ENCODE measurements at regions not wholly inside any gene's neighbourhood (a gene's known extent, or its start where the extent isn't known, plus 50 kb on each side); places are given as distances from the start of the nearest gene placed in this dataset.
"Not testable (repeated sequence)": the region's sequence is repeated elsewhere in the genome, so short reads cannot be mapped to it uniquely, and the experiment has no call there.

DNA sequence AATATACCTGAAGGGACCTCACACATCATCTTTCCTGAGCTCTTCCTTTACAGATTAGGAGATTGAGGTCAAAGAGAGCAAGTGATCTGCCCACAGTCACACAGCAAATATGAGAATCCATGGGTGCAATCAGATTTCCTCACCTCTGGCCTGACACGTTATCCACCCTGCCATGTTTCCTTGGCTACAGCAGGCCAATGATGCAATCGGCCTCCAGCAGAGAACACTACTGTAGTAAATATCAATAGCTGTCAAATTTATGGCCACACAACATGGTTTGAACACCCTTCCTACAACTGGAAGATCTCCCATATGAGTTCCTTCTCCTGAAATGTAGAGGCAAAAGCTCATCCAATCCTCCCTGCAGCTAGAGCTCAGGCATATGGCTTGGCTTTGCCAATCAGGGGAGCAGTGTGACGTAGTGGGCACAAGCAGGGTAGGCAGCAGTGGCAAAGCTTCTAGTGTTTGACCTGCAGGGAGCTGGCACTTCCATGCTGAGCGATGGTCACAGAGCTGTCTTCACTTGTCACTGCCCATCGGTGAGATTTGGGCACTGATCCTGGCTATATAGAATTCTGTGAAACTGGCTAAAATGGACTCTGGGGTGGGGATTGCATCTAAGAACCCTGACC lies 271.3 kb downstream of the TJP1 start:
- no peak for DNase-seq

DNA sequence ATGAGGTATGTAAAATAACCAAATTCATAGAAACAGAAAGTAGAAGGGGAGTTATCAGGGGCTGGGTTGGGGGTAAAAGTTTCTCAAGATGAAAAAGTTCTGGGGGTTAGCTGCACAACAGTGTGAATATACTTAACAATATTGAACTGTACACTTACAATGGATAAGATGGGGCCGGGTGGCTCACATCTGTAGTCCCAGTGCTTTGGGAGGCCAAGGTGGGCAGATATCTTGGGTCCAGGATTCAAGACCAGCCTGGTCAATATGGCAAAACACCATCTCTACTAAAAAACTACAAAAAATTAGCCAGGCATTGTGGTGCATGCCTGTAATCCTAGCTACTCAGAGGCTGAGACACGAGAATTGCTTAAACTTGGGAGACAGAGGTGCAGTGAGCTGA lies 274.3 kb downstream of the TJP1 start:
- no peak for DNase-seq

DNA sequence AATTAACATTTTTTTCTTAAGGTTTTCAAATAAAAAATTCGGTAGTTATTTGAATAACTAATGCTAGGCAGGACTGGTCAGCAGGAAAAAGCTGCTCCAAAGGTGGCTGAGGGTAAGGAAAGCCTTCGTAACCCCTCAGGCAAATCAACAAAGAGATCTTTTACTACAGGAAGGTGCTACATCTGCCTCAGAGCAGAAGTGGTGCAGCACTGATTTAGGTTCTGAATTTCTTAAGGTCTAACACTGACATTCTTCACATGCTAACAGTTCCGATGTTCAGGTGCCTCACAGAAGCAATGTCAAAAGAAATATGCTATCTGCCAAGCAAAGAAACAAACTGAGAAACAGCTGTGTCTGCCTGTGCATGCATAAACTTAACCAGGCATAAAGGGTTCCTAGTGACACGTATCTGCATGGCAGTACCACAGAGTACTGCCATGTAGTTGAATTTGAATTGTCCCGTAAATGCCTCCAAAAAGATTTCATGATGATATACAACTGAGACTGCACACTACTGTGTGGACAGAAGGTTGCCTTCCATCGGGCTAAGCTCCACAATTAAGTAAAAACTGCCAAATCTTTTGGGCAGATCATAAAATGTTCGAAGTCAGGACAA lies 275.0 kb upstream of the NSMCE3 start:
- DNase-seq: no peak

DNA sequence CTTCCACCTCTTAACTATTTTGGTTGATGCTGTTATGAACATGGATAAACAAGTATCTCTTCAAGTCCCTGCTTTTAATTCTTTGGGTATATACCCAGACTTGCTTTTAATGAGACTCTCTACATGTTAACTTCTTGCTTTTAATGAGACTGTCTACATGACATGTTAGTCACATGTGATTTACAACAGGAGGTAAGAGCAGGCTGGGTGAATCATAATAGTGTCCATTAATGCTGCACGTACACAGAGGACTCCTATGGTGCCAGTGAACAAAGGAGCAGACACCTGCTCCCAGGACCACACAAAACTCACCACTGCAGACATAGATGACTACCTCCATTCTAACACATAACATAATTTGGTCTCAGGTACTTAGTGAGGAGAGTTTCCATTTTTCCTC lies 273.4 kb upstream of the NSMCE3 start:
- DNase-seq: no peak

DNA sequence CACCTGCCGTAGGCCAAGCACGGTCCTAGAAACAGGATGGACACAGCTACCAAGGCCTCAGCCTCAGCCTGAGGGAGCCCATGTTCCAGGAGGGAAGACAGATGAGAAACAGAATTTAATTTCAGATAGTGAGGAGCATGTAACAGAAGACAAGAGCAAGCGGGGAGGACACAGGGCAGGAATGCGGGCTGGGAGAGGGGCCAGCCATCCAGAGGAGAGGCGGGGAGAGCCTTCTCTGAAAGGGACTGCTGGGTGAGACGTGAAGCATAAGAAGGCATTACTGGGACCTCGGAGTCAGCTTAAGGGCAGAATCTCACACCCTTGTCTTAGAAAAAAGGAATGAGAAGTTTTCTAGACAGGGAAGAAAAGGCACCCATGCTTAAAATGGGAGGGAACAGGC lies 271.7 kb upstream of the NSMCE3 start:
- no peak for DNase-seq

DNA sequence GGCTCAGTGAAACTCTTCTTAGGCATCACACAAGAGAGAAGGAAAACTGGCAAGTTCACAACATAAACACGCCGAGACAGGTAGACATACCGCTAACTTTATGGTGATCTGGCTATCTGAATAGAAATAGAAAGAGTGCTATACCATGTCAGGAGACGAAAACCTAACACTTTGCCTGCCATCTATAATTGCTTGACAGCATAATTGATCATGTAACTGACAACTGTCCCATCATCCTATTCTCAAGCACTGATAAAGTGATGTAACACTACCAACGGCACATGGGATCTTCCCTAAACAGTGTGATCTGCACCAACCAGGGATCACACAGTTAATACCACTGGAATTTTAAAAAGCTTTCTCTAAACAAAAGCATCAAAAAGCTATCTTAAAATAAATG lies 270.9 kb upstream of the NSMCE3 start:
- DNase-seq: no peak

DNA sequence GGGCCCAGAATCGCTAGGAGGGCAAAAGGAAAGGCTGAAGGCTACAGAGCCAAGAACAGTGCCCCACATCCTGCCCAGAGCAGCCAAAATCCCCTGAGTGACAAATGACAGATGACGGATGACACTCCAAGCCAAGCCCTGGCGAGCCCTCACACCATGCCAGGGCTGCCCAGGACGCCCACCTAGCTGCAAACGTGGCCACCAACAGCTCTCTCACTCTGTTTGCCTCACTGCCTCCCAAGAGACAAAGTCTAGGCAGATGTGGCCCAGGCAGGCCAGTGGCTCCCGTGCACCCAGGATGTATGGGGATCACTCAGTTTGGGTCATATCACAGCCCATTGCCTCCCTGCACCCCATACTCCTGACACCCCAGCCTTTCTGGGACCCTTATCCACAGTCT lies 270.1 kb upstream of the NSMCE3 start:
- DNase-seq: no peak

DNA sequence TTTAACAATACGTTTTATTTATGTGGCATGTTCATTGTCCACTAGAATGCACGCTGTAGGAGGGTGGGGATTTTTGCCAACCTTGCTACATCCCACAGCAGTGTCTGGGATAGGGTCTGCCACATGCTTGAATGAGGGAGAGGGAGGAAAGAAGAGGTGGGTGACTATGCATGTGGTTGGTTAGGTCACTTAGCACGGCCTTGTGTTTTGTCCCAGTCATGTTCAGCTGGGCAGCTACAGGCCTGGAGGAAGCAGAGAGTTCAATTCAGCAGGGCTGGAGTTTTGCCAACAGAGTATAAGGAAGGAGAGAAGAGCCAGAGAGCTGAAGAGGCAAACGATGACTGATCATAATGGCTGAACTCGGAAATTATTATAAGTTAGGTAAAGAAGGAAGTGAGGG lies 268.4 kb upstream of the NSMCE3 start:
- no peak for DNase-seq

DNA sequence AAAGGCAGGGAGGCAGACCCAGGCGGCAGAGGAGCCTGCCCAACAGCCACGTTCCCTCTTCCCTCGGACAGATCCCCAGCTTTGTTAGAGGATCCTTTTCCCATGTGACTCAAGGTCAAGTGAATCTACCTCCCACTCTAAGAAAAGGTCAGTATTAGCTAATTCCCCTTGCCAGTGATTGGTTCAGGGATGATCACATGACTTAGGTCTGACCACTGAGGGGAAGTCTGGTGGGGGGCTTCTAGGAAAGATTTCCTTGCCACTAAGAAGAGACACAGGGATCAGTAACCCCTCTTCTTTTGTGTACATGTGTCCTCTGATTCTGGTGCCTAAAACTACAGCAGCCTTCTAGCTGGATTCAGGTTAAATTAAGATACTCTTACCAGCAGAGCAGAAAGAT lies 266.3 kb upstream of the NSMCE3 start:
- no peak for DNase-seq

DNA sequence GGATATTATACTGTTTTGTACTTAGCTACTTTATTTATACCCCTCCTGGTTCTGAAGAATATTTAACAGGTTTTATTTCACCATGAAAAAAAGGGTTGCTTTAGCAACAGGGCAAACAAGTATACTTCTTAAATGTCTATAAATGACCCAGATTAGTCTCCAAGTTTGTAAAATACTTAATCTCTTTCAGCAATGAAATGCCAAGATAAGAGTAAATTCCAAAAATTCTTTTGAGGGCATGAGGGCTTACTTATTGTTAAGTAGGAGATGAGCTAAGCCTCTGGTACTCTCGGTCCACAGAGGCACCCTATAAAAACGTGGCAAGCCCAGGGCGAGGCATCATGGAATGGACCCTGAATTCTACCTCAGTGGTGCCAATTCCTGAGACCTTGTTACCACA lies 264.8 kb upstream of the NSMCE3 start:
- no peak for DNase-seq

DNA sequence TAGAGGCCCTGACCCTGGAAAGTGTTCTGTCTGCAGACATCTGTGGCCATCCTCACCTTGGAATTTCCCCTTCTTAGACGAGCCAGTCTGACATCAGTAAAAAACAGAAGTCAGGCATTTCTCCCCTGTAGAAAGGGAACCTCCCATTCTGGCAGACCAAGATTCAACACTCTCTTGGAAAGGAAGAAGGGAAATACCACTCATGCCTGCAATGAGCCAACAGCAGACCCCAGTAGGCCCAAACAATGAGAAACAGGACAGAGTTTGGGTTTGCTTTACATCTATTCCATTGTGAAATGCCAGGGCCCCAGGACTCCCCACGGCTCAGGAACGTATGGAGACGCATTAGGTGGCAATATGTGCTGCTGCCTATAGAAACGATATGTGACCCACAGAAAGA lies 264.0 kb upstream of the NSMCE3 start:
- DNase-seq: no peak

DNA sequence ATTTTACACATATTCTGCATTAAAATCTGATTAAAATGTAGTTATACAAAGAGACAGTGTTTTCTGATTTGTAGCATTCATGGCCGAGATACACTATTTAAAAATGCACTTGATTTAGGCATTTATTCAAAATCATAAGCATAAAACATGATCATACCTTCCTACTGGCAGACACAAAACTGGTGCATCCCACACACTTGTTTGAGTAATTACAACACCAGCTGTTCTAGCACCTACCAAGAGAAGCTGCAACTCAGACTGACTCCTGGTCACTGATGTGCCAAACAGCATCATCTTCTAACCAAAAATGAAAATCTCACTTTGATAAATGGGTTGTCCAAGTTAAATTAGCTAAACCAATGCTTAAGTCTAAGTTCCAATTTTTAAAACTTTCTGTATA lies 262.7 kb upstream of the NSMCE3 start:
- no peak for DNase-seq

DNA sequence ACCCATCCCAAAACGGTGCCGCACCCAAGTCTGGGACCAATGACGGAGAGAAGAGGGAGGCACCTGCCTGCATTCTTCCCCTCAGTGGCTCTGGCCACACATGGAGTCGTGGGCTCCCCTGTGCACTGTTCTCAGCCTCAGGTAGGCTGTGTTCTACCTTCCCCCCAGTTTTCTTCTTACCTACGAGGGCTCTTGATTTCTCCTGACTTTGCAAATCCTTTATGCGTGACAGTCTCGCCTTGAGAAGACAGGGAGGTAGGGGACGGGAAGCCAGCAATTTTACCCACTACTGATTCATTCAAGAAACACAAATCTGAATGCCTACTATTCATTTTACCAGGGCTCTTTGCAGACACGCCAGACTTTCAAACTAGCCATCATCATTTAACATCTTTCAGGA lies 261.3 kb upstream of the NSMCE3 start:
- DNase-seq: no peak

DNA sequence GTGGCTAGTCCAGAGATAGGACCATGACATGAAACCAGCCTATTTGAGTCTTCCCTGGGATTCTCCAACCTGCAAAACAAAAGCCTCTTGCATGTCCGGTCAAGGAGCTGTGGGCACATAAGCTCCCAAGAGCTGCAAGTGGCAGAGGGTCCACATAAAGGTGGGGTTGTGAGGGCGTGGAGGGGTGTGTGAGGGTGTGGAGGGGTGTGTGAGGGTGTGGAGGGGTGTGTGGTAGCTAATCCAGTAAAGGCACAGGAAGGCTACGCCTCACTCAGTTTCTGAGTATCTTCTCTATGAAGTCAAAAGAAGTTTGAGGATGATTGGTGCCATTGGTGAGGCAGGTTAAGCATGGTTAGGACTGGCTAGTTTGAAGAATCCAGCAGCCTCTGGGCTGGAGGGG lies 259.4 kb upstream of the NSMCE3 start:
- no peak for DNase-seq

DNA sequence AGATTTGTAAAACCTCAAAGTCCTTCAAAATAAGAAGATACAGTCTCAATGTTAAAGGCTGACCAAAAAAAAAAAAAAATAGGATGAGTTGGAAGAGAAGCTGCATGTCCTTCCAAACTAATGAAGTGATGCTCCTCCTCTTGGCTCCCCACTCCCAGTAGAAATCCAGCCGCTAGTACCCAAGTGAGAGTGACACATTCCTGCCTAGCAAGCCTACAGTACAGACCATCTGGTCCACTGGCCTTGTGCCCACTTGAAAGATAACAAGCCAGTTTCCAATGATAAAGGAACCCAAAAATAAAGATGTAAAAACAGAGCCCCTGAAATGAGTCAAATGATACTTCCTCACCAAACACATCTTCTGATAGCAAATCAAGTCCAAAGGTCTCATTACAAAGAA lies 258.7 kb upstream of the NSMCE3 start:
- DNase-seq: no peak

DNA sequence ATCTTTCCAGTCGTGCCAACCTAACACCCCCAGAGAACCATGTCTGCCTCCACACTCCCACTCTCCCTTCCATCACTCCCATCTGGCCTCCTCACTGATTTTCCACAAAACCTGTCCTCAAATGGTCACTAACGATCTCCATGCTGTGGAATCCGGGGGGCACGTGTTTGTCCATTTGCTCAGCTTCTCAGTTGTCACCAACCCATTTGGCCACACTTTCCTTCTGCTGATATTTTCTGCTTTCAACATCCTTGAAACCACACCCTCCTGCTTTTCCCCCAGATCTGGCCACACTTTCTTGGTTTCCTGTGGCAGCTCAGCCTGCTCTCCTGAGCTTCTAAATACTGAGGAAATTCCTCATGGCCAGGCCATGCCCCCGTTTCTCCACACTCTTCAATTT lies 257.2 kb upstream of the NSMCE3 start:
- DNase-seq: no peak

DNA sequence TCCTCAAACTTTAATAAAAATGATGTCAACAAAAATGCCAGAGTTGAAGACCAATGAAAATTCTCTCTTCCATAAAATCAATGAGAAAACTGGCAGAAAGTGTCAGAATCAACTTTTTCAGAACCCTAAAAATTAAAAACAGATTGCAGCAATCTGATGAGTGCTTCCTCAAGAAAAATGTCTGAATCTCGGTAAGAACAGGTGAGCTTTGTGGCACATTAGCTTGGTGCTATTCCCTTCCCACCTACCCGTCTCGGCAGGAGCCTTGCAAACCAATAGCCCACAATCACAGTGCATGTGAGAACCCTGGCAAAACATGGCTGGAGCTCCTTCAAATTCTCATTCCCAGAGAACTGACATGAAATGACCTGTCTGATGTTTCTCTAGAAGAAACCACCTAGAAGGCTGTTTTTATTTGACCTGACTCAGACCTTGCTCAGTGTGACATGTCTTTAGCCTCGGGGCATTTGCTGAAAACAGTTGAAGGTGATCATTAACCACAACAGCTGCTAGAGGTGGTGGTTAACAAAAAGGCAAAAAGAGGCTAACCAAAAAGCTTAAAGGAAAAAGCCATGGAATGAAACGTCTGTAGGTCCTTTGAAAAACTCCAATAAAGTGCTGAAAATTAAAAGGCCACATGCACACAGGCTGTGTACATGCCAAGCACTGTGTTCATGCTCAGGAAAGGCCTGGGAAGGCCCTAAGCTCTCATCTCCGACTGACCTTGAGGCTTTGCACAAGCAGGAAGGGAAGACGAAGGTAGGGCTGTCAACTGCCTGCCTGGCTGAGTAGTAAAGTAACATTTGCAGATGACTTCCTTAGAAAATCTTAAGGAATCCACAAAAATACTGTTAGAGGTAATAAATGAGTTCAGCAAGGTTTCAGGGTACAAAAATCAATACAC lies 253.0 kb upstream of the NSMCE3 start:
- DNase-seq: peak; percentile 15

DNA sequence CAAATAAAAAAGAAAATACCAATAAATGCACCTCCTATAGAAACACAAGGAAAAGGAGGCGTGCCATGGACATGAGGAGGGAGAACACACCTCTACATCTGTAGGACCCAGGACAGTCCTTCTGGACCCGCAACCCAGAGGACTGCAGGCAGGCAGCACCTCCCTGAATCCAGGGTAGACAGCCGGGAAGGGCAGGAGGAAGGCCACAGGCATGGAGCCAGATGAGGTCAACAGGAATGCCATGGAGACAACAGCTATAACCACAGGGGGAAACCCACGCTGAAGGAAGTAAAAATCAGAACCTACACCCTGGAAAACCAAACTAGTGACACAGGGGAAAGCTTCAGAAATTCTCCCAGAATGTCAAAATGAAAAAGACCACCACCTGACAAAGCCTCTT lies 248.8 kb upstream of the NSMCE3 start:
- no peak for DNase-seq

DNA sequence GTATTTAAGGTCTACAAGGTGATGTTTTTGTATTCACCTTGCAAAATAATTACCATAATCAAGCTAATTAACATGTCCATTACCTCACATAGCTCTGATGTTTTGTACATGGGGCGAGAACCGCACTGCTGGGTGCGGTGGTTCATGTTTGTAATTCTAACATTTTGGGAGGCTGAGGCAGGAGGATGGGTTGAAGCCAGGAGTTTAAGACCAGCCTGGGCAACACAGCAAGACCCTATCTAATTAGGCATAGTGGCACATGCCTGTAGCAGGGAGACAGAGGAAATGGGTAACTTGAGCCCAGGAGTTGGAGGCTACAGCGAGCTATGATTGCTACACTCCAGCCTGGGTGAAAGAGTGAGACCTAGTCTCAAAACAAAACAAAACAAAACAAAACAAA lies 248.2 kb upstream of the NSMCE3 start:
- DNase-seq: no peak

DNA sequence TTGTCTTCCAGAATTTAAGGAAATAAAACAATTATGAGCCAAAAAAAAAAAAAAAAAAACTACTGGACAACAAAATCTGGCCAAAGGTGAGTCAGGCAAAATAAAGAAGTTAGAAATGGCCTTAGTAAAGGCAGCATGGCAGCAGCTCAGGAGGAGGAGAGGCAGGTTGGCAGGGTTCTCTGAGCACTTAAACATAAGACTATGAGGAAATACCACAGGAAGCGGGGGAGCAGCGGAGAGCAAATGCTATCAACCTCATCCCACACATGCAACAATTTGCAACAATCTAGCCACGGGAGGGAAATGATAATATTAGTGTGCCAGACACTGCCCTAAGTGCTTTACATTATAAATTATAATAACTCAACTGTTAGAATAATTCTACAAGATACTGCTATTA lies 247.3 kb upstream of the NSMCE3 start:
- no peak for DNase-seq

DNA sequence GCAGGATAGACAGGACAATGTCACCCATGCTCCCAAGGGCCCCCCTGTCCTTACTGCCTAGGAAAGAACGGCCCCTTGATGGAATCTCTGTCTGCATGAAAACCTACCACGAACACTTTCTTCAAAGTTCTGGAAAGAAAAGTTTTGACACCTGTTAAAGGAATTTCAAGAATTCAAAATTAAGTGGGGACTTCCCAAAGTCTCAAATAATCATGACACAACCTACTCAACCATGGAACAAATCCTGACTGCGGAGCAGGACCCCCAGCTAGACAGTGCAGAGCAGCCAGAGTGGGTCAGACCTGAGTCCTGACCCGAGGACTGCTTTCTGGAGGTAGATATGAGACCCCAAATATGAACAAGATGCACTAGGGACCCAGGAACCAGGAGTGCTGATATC lies 245.3 kb upstream of the NSMCE3 start:
- DNase-seq: no peak

DNA sequence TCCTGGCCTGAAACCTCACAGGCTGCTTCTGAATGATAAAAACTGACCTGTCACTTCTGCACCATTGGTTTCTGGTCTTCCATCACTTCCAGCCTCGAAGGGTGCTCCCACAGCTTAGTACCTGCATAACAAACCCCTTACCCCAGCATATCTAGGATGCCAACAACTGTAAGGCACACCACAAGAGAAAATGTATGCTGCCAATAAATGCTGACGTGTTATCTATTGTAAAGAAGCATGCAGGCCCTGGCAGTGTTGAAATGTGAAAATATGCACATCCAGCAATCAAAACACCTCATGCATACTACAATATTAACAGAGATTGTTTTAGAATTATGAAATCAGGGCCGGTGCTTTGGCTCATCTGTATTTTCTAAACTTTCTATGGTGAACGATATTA lies 242.0 kb upstream of the NSMCE3 start:
- DNase-seq: no peak

DNA sequence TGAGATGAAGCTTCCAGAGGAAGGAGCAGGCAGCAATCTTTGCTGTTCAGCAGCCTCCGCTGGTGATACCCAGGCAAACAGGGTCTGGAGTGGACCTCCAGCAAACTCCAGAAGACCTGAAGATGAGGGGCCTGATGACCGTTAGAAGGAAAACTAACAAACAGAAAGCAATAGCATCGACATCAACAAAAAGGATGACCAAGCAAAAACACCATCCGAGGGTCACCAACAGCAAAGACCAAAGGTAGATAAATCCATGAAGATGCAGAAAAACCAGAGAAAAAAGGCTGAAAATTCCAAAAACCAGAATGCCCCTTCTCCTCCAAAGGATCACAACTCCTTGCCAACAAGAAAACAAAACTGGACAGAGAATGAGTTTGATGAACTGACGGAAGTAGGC lies 235.9 kb upstream of the NSMCE3 start:
- not testable (repeated sequence) for DNase-seq

DNA sequence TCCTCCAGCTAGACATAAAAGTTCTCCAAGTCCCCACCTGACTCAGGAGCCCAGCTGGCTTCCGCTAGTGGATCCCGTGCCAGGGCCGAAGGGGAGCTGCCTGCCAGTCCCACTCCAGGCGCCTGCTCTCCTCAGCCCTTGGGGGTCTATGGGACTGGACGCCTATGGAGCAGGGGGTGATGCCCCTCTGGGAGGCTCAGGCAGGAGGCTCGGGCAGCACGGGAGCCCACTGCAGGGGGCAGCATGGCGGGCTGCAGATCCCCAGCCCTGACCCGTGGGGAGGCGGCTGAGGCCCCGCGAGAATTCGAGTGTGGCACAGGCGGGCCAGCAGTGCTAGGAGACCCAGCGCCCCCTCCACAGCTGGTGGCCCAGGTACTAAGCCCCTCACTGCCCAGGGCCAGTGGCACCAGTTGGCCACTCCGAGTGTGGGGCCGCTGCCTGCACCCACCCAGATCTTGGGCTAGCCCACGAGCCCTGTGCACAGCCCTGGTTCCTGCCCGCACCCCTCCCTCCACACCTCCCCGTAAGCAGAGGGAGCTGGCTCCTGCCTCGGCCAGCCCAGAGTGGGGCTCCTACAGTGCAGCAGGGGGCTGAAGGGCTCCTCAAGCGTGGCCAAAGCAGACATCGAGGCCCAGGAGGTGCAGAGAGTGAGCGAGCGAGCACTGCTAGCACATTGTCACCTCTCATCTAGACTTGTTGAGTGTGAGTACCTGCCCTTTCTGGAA lies 221.3 kb upstream of the NSMCE3 start:
- DNase-seq: no peak
